Neural crest cell (in vitro differentiated cells): ENCODE measurements at regions not wholly inside any gene's neighbourhood (a gene's known extent, or its start where the extent isn't known, plus 50 kb on each side); places are given as distances from the start of the nearest gene placed in this dataset.

Experiments used
- DNase-seq: peaks from one replicate; pipeline ENCODE4 v3.0.0; 2021; ENCODE audit warnings: low read depth, mixed read lengths, low spot score
- H3K27ac Mint-ChIP-seq: one replicate; pipeline ENCODE4 v1.8.0; 2021; ENCODE audit warnings: mild to moderate bottlenecking, mixed read lengths; ENCODE audit not compliant: unreplicated experiment
- H3K27me3 Mint-ChIP-seq: 2 replicates; pipeline ENCODE4 v1.8.0; 2021; ENCODE audit warnings: low read depth, mild to moderate bottlenecking, mixed read lengths
- H3K36me3 Mint-ChIP-seq: 2 replicates; pipeline ENCODE4 v1.8.0; 2021; ENCODE audit warnings: low read depth, mild to moderate bottlenecking, mixed read lengths
- H3K4me1 Mint-ChIP-seq: 2 replicates; pipeline ENCODE4 v1.8.0; 2021; ENCODE audit warnings: mixed read lengths
- H3K4me3 Mint-ChIP-seq: one replicate; pipeline ENCODE4 v1.8.0; 2021; ENCODE audit warnings: mild to moderate bottlenecking, mixed read lengths
- H3K9me3 Mint-ChIP-seq: 2 replicates; pipeline ENCODE4 v1.8.0; 2021; ENCODE audit warnings: mixed read lengths
- CTCF ChIP-seq: fragments of 200-600 bp; sonication (generic); conservative IDR thresholded peaks from 2 replicates; pipeline ENCODE4 v1.5.0; 2021; ENCODE audit warnings: antibody characterized with exemption, mild to moderate bottlenecking

GRCh38 chr1:99361406-99361805 is 97.1 kb downstream of the PLPPR4 start:
- Mint-ChIP-seq H3K27me3 (no peaks in the 10 kb centered on the region), H3K36me3 (no peaks in the 10 kb centered on the region), H3K9me3 (peaks cover 2% of the 10 kb centered on the region), H3K4me3 (no peak overlapping the region), H3K27ac (no peak overlapping the region), H3K4me1 (no peaks in the 10 kb centered on the region)
- no peak for TF ChIP-seq CTCF
- DNase-seq: no peak

- Mint-ChIP-seq H3K4me3 (no peak overlapping the region), H3K4me1 (no peaks in the 10 kb centered on the region), H3K9me3 (peaks cover 2% of the 10 kb centered on the region), H3K36me3 (no peaks in the 10 kb centered on the region), H3K27me3 (no peaks in the 10 kb centered on the region), H3K27ac (no peak overlapping the region)
- no peak for DNase-seq
- TF ChIP-seq CTCF: no peak
These were observed 99.2 kb downstream of the PLPPR4 start for GRCh38 chr1:99363531-99363930.

- Mint-ChIP-seq H3K4me1 (no peaks in the 10 kb centered on the region), H3K4me3 (no peak overlapping the region), H3K9me3 (peaks cover 2% of the 10 kb centered on the region), H3K27me3 (no peaks in the 10 kb centered on the region), H3K36me3 (no peaks in the 10 kb centered on the region), H3K27ac (no peak overlapping the region)
- DNase-seq: no peak
- TF ChIP-seq CTCF: no peak
These were observed 100.8 kb downstream of the PLPPR4 start for GRCh38 chr1:99365141-99365540.

- no peak for TF ChIP-seq CTCF
- no peaks in the 10 kb centered on the region for H3K36me3 Mint-ChIP-seq
- peaks cover 2% of the 10 kb centered on the region for H3K9me3 Mint-ChIP-seq
- no peak overlapping the region for H3K4me3 Mint-ChIP-seq
- H3K27me3 Mint-ChIP-seq: no peaks in the 10 kb centered on the region
- no peak for DNase-seq
- no peaks in the 10 kb centered on the region for H3K4me1 Mint-ChIP-seq
- H3K27ac Mint-ChIP-seq: no peak overlapping the region
These were observed 101.3 kb downstream of the PLPPR4 start for GRCh38 chr1:99365545-99365944.

- no peaks in the 10 kb centered on the region for H3K36me3 Mint-ChIP-seq
- peaks cover 2% of the 10 kb centered on the region for H3K27me3 Mint-ChIP-seq
- no peak overlapping the region for H3K4me3 Mint-ChIP-seq
- H3K27ac Mint-ChIP-seq: no peak overlapping the region
- no peak for DNase-seq
- H3K9me3 Mint-ChIP-seq: no peaks in the 10 kb centered on the region
- TF ChIP-seq CTCF: no peak
- no peaks in the 10 kb centered on the region for H3K4me1 Mint-ChIP-seq
These were observed 104.9 kb downstream of the PLPPR4 start for GRCh38 chr1:99369154-99369553.

GRCh38 chr1:99370476-99370875 is 106.2 kb downstream of the PLPPR4 start:
- Mint-ChIP-seq H3K4me3 (no peak overlapping the region), H3K27me3 (peaks cover 2% of the 10 kb centered on the region), H3K4me1 (no peaks in the 10 kb centered on the region), H3K9me3 (no peaks in the 10 kb centered on the region), H3K36me3 (no peaks in the 10 kb centered on the region), H3K27ac (no peak overlapping the region)
- DNase-seq: no peak
- TF ChIP-seq CTCF: no peak
